GM18502 (cell line): ENCODE measurements at regions not wholly inside any gene's neighbourhood (a gene's known extent, or its start where the extent isn't known, plus 50 kb on each side); places are given as distances from the start of the nearest gene placed in this dataset.
"Not testable (repeated sequence)": the region's sequence is repeated elsewhere in the genome, so short reads cannot be mapped to it uniquely, and the experiment has no call there.

Source experiments
- ATAC-seq: cut with Tn5 transposase; IDR thresholded peaks from one replicate; pipeline ENCODE4 v1.9.1; 2021; ENCODE audit warnings: mild to moderate bottlenecking; ENCODE audit not compliant: unreplicated experiment, poor library complexity

- ATAC-seq, result no peak
Observed at GRCh38 chr3:176147251-176147650, 1050.0 kb downstream of the TBL1XR1 start.

GRCh38 chr3:176141837-176142236, 1055.4 kb downstream of the TBL1XR1 start:
- ATAC-seq, result no peak

GRCh38 chr3:176120507-176120906, 1076.8 kb downstream of the TBL1XR1 start:
- no peak for ATAC-seq

GRCh38 chr3:176119826-176120225, 1077.5 kb downstream of the TBL1XR1 start:
- no peak for ATAC-seq

GRCh38 chr3:176106380-176106779, 1090.9 kb downstream of the TBL1XR1 start:
- no peak for ATAC-seq

- ATAC-seq, result no peak
Observed at GRCh38 chr3:176097027-176097426, 1100.3 kb downstream of the TBL1XR1 start.

GRCh38 chr3:176093892-176094291, 1103.4 kb downstream of the TBL1XR1 start:
- ATAC-seq, result not testable (repeated sequence)

- no peak for ATAC-seq
Observed at GRCh38 chr3:176090727-176091126, 1106.6 kb downstream of the TBL1XR1 start.

GRCh38 chr3:176088962-176089383, 1108.3 kb downstream of the TBL1XR1 start:
- ATAC-seq, result no peak

GRCh38 chr3:176087066-176087697, 1110.1 kb downstream of the TBL1XR1 start:
- ATAC-seq, result no peak

- ATAC-seq, result no peak
Observed at GRCh38 chr3:176079785-176080184, 1117.5 kb downstream of the TBL1XR1 start.

- no peak for ATAC-seq
Observed at GRCh38 chr3:176078906-176079305, 1118.4 kb downstream of the TBL1XR1 start.

- ATAC-seq, result no peak
Observed at GRCh38 chr3:176075491-176075890, 1121.8 kb downstream of the TBL1XR1 start.

GRCh38 chr3:176075046-176075445, 1122.2 kb downstream of the TBL1XR1 start:
- no peak for ATAC-seq

- ATAC-seq, result no peak
Observed at GRCh38 chr3:176074096-176074495, 1123.2 kb downstream of the TBL1XR1 start.

GRCh38 chr3:176071943-176072342, 1125.3 kb downstream of the TBL1XR1 start:
- ATAC-seq, result no peak

- ATAC-seq, result no peak
Observed at GRCh38 chr3:176068750-176069149, 1128.5 kb downstream of the TBL1XR1 start.

- ATAC-seq, result no peak
Observed at GRCh38 chr3:176058856-176059255, 1138.4 kb downstream of the TBL1XR1 start.

GRCh38 chr3:176055836-176056235, 1141.4 kb downstream of the TBL1XR1 start:
- ATAC-seq, result no peak

GRCh38 chr3:176051766-176052165, 1145.5 kb downstream of the TBL1XR1 start:
- no peak for ATAC-seq

- ATAC-seq, result no peak
Observed at GRCh38 chr3:176046703-176047102, 1150.6 kb downstream of the TBL1XR1 start.

GRCh38 chr3:176041812-176042211, 1155.5 kb downstream of the TBL1XR1 start:
- no peak for ATAC-seq

GRCh38 chr3:176041185-176041584, 1156.1 kb downstream of the TBL1XR1 start:
- no peak for ATAC-seq
